Lung microvascular endothelial cell (primary cell): ENCODE measurements at regions not wholly inside any gene's neighbourhood (a gene's known extent, or its start where the extent isn't known, plus 50 kb on each side); places are given as distances from the start of the nearest gene placed in this dataset.
"Not testable (repeated sequence)": the region's sequence is repeated elsewhere in the genome, so short reads cannot be mapped to it uniquely, and the experiment has no call there.

Experiments used
- DNase-seq, 2 donors: peaks; one replicate each; pipeline versions ENCODE4 v3.0.0 to v3.0.0-alpha.2; 2010; ENCODE audit warnings: low read depth in 2 of 2

DNA sequence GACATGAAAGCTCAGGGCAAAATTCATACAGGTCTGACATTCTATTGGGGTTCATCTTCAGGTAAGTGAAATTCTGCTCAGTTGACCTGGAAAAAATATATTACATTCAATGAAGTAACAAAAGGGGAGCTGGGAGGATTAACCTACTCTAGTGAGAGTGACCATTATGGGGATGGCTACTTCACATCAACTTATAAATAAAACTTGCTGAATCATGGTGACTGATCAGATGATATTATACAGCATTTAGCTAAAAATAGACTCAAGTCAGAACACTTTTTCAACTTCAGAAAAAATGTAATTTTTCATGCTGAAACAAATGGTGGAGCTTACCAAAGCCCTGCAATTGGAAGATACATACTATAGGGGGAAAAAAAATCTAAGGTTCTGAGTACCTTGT, 800.2 kb downstream of the FSCB start:
- DNase-seq, result no peak

DNA sequence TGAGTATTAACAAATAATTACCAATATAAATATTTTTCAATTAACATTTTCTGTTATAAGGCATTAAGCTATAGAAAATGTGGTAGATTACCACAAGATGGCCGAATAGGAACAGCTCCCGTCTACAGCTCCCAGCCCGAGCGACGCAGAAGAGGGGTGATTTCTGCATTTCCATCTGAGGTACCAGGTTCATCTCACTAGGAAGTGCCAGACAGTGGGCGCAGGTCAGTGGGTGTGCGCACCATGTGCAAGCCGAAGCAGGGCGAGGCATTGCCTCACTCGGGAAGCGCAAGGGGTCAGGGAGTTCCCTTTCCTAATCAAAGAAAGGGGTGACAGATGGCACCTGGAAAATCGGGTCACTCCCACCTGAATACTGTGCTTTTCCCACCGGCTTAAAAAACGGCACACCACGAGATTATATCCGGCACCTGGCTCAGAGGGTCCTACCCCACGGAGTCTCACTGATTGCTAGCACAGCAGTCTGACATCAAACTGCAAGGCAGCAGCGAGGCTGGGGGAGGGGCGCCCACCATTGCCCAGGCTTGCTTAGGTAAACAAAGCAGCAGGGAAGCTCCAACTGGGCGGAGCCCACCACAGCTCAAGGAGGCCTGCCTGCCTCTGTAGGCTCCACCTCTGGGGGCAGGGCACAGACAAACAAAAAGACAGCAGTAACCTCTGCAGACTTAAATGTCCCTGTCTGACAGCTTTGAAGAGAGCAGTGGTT, 808.4 kb downstream of the FSCB start:
- DNase-seq, result not testable (repeated sequence)

GRCh38 chr14:43697003-43697402, 810.1 kb downstream of the FSCB start:
- no peak for DNase-seq

DNA sequence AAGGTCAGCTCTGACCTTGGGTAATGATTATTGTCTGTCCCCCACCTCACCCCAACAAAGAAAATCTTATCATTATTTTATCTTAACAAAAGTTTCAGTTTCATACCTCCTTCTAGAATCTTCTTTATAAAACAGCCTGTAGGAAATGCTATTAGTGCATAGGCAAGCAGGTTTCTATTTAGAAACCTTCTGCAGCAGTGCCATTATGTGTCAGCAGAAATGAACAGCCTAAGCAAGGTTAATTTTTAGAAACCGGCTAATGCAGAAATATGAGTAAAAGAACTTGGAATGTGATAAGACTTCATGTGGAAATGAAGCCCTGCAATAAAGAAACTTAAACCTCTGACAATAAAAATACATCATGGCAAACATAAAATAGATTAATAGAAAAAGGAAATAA, 814.4 kb downstream of the FSCB start:
- DNase-seq, result no peak

DNA sequence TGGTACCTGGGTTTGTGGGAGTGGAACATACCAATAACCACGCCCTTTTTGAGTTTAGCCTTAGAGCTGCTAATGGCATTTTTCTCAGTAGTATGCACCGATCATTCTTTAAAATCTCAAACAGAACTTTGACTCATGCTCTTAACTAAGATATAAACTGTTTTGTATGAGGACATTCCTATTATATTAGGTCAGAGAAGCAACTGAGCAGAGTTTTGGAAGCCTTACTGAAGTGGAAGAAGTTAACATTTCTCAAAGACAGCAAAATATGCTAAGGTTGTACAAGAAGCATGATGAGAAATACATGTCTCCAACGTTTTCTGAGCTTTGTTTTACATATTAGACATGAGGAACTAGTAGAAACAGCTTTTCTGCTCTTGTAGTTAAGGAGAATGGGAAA, 819.2 kb downstream of the FSCB start:
- DNase-seq, result no peak

GRCh38 chr14:43677581-43677980, 829.5 kb downstream of the FSCB start:
- DNase-seq, result no peak

GRCh38 chr14:43674273-43674672, 832.8 kb downstream of the FSCB start:
- DNase-seq, result no peak

DNA sequence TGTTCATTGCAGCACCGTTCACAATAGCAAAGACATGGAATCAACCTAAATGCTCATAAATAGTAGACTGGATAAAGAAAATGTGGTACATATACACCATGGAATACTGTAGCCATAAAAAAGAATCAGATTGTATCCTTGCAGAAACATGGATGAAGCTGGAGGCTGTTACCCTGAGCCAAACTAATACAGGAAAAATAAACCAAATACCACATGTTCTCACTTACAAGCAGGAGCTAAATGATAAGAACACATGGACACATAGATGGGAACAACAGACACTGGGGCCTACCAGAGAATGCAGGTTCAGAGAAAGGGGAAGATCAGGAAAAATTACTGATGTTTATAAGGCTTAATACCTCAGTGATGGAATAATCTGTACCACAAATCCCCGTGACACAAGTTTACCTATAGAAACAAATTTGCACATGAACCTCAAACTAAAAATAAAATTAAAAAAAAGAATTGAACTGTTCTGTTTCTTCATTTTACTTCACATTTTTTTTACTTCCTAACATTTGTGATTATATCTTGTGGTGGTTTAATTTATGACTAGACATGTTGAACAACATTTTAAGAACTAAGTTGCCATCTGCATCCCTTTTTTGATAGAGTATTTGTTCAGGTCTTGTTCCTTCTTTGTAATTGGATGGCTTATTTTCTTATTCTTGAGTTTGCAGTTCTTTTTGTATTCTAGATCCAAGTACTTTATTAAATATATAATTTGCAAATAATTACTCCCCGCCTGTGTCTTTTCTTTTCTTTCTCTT, 835.2 kb downstream of the FSCB start:
- DNase-seq, result no peak

DNA sequence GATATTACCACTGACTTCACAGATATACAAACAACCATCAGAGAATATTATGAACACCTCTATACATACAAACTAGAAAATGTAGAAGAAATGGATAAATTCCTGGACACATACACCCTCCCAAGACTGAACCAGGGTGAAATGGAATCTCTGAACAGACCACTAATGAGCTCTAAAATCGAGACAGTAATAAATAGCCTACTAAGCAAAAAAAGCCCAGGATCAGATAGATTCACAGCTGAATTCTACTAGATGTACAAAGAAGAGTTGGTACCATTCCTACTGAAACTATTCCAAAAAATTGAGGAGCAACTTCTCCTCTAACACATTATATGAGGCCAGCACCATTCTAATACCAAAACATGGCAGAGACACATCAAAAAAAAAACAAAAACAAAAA, 837.7 kb downstream of the FSCB start:
- DNase-seq, result no peak

- no peak for DNase-seq
Observed at GRCh38 chr14:43665570-43666267, 841.4 kb downstream of the FSCB start.

DNA sequence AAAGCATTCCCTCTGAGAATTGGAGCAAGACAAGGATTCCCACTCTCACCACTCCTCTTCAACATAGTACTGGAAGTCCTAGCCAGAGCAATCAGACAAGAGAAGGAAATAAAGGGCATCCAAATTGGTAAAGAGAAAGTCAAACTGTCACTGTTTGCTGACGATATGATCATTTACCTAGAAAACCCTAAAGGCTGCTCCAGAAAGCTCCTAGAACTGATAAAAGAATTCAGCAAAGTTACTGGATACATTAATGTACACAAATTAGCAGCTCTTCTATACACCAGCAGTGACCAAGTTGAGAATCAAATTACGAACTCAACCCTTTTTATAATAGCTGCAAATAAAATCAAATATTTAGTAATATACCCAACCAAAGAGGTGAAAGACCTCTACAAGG, 851.9 kb downstream of the FSCB start:
- not testable (repeated sequence) for DNase-seq

DNA sequence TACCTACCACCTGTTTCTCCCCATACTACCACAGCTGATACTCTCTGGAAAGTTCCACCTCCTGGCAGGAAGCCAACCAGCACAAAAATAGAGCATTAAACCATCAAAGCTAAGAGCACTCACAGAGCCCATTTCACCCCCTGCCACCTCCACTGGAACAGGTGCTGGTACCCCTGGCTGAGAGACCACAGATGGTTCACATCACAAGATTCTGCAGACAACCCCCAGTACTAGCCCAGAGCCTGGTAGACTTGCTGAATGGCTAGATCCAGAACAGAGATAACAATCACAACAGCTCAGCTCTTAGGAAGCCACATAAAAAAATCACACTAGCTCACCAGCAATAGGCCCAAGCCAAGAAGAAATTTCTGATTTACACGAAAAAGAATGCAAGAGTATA, 855.2 kb downstream of the FSCB start:
- DNase-seq, result no peak

DNA sequence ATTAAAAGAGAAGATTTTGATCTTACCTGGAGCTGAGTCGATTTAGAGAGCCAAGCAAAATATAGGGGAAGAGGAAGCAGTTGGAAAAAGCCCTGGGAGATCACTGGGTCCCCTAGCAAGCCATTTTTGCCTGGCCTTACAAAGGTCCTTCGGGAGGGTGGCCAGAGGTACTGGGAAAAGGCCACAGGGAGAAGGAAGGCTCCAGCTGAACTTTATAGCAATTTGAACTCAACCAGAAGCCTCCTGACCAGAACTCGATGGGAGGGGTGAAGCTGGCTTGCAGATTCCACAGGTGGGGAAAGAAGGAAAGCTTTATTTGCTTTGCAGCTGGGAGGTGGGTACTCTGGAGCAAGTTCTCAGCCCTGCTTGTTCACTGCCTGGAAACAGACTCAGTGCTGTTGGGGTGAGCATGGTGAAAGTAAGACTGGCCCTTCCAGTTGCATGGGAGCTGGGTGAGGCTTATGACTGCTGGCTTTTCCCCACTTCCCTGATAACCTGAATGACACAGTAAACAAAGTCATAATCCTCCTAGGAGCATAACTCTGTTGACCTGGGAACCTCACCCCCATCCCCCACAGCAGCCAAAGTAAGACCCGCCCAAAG, 855.8 kb downstream of the FSCB start:
- DNase-seq, result no peak

GRCh38 chr14:43649508-43649907, 857.6 kb downstream of the FSCB start:
- DNase-seq, result no peak

GRCh38 chr14:43647302-43647701, 859.8 kb downstream of the FSCB start:
- DNase-seq, result no peak

- DNase-seq, result no peak
Observed at GRCh38 chr14:43640718-43641267, 866.3 kb downstream of the FSCB start.

DNA sequence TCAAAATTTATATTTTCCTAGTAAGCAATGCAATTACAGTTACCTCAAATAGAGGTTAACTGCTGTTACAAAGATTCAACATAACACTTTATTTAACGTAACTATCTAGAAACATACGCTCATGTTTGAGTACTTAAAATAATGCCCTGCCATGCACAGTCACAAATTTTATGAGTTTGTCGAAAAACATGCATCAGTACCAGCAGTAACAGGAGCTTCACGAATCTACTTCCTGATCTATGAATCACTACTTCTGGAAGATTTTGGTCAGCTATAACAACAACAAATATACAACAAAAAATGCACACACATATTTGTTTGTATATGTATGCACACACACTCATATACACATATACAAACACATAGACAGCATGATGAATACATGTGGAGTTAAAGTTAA, 881.8 kb downstream of the FSCB start:
- DNase-seq, result no peak

DNA sequence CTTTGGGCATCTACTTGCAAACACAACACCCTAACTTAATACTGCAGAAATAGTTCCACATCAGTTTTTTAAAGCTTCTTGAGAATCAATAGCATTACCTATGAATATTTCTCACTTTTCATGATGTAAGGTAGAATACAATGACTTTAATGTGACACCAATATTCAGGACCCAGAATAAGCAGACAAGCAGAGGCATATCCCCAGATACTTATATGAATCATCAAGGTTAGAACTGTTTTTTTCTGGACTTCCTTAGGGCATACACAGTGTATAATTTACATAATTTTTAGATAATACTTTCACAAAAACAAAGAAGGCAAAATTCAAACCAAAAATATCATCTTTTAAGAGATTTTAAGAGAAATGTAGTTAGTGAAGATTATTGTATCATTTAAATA, 885.8 kb downstream of the FSCB start:
- no peak for DNase-seq

DNA sequence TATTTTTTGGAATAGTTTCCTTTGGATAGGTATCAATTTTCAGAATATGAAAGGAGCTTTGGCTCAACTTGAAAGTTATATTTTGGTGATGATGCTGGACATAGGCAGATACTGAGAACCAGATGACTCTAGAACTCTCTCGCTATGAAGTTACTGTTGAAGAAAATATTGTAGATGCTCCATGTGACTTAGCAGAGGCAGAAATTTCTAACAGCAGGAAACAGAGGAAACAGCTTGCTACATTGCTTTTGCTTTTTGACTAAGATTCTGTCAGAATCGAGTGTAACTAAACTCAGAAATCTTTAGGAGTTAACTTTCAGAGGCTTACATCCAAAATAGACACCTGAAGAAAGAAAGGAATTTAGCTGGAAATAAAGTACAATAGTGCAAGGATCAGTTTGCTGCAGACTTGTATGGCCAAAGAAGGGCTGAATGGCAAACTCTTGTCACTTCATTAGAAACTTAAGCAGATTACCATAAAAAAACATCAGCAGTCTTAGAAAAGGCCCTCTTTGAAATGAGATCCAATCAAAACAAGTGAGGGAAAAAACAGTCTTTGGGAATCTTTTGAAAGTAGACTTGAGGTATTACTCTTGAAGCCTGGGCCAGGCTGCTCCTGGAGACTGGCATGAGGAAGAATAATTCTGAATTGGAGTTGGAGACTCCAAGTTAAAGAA, 911.8 kb downstream of the FSCB start:
- DNase-seq, result no peak

- no peak for DNase-seq
Observed at GRCh38 chr14:43591776-43592175, 915.3 kb downstream of the FSCB start.

GRCh38 chr14:43587183-43587582, 919.9 kb downstream of the FSCB start:
- no peak for DNase-seq
